Parathyroid adenoma (tissue), 2 donors: ENCODE measurements at regions not wholly inside any gene's neighbourhood (a gene's known extent, or its start where the extent isn't known, plus 50 kb on each side); places are given as distances from the start of the nearest gene placed in this dataset.

Source experiments
- H2AFZ ChIP-seq: fragments of 300-600 bp; sonication (generic); one replicate; pipeline ENCODE4 v1.7.0; 2017; ENCODE audit warnings: antibody characterized with exemption, mild to moderate bottlenecking
- H3K27ac ChIP-seq: fragments of 300-600 bp; sonication (generic); one replicate; pipeline ENCODE4 v1.7.0; 2017
- H3K27me3 ChIP-seq: fragments of 300-600 bp; sonication (generic); one replicate; pipeline ENCODE4 v1.7.0; 2017; ENCODE audit warnings: low read length; ENCODE audit not compliant: control insufficient read depth, insufficient read depth
- H3K36me3 ChIP-seq: fragments of 300-600 bp; sonication (generic); one replicate; pipeline ENCODE4 v1.7.0; 2017; ENCODE audit warnings: low read length; ENCODE audit not compliant: control insufficient read depth, insufficient read depth
- H3K4me1 ChIP-seq: fragments of 300-600 bp; sonication (generic); one replicate; pipeline ENCODE4 v1.7.0; 2017; ENCODE audit warnings: control low read depth
- H3K4me2 ChIP-seq: fragments of 300-600 bp; sonication (generic); one replicate; pipeline ENCODE4 v1.7.0; 2017; ENCODE audit warnings: low read length
- H3K4me3 ChIP-seq: fragments of 300-600 bp; sonication (generic); one replicate; pipeline ENCODE4 v1.7.0; 2017; ENCODE audit warnings: low read depth, low read length
- H3K79me2 ChIP-seq: fragments of 300-600 bp; sonication (generic); one replicate; pipeline ENCODE4 v1.7.0; 2017; ENCODE audit warnings: control low read depth
- H3K9ac ChIP-seq: fragments of 300-600 bp; sonication (generic); one replicate; pipeline ENCODE4 v1.7.0; 2017; ENCODE audit warnings: mild to moderate bottlenecking
- H3K9me3 ChIP-seq: fragments of 300-600 bp; sonication (generic); one replicate; pipeline ENCODE4 v1.7.0; 2017; ENCODE audit warnings: low read length; ENCODE audit not compliant: control insufficient read depth
- TF ChIP-seq, protein P1 (sequence below): fragments of 300-600 bp; sonication (generic); IDR thresholded peaks from one replicate; pipeline ENCODE4 v1.7.0; 2017; ENCODE audit warnings: antibody characterized with exemption, mild to moderate bottlenecking
- donor health status: primary hyperparathyroidism.

GRCh38 chr1:87951409-87951808 lies 622.7 kb downstream of the LMO4 start:
- Histone ChIP-seq H3K4me1 (no peaks in the 10 kb centered on the region), H3K9ac (no peak overlapping the region), H3K4me3 (no peak overlapping the region), H3K36me3 (no peaks in the 10 kb centered on the region), H2AFZ (no peak overlapping the region), H3K27me3 (no peaks in the 10 kb centered on the region), H3K9me3 (no peaks in the 10 kb centered on the region), H3K79me2 (no peaks in the 10 kb centered on the region), H3K27ac (no peak overlapping the region), H3K4me2 (no peak overlapping the region)
- TF ChIP-seq, protein P1, sequence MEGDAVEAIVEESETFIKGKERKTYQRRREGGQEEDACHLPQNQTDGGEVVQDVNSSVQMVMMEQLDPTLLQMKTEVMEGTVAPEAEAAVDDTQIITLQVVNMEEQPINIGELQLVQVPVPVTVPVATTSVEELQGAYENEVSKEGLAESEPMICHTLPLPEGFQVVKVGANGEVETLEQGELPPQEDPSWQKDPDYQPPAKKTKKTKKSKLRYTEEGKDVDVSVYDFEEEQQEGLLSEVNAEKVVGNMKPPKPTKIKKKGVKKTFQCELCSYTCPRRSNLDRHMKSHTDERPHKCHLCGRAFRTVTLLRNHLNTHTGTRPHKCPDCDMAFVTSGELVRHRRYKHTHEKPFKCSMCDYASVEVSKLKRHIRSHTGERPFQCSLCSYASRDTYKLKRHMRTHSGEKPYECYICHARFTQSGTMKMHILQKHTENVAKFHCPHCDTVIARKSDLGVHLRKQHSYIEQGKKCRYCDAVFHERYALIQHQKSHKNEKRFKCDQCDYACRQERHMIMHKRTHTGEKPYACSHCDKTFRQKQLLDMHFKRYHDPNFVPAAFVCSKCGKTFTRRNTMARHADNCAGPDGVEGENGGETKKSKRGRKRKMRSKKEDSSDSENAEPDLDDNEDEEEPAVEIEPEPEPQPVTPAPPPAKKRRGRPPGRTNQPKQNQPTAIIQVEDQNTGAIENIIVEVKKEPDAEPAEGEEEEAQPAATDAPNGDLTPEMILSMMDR = no peak

- Histone ChIP-seq H3K9ac (no peak overlapping the region), H3K27me3 (no peaks in the 10 kb centered on the region), H3K9me3 (no peaks in the 10 kb centered on the region), H3K36me3 (no peaks in the 10 kb centered on the region), H3K4me3 (no peak overlapping the region), H2AFZ (no peak overlapping the region), H3K4me1 (no peaks in the 10 kb centered on the region), H3K79me2 (no peaks in the 10 kb centered on the region), H3K4me2 (no peak overlapping the region), H3K27ac (no peak overlapping the region)
- TF ChIP-seq, protein P1 = no peak
These were observed 623.2 kb downstream of the LMO4 start for GRCh38 chr1:87951852-87952251.

- no peaks in the 10 kb centered on the region for H3K4me1 ChIP-seq
- TF ChIP-seq, protein P1 = no peak
These were observed 624.4 kb downstream of the LMO4 start for GRCh38 chr1:87953121-87953520.

GRCh38 chr1:87953732-87954344 lies 625.2 kb downstream of the LMO4 start:
- Histone ChIP-seq H3K79me2 (no peaks in the 10 kb centered on the region), H3K4me1 (no peaks in the 10 kb centered on the region), H3K27ac (no peak overlapping the region), H3K9ac (no peak overlapping the region), H2AFZ (no peak overlapping the region), H3K4me3 (no peak overlapping the region), H3K4me2 (no peak overlapping the region), H3K27me3 (no peaks in the 10 kb centered on the region), H3K9me3 (no peaks in the 10 kb centered on the region), H3K36me3 (no peaks in the 10 kb centered on the region)
- TF ChIP-seq, protein P1 = peak; percentile 39

More at GRCh38 chr1:87953121-87953520, 624.4 kb downstream of the LMO4 start:
- no peak overlapping the region for H3K27ac ChIP-seq
- no peak overlapping the region for H3K4me2 ChIP-seq
- no peak overlapping the region for H3K9ac ChIP-seq
- H3K4me3 ChIP-seq = no peak overlapping the region
- no peaks in the 10 kb centered on the region for H3K36me3 ChIP-seq
- H3K79me2 ChIP-seq = no peaks in the 10 kb centered on the region
- no peak overlapping the region for H2AFZ ChIP-seq
- H3K27me3 ChIP-seq = no peaks in the 10 kb centered on the region
- H3K9me3 ChIP-seq = no peaks in the 10 kb centered on the region

DNA sequence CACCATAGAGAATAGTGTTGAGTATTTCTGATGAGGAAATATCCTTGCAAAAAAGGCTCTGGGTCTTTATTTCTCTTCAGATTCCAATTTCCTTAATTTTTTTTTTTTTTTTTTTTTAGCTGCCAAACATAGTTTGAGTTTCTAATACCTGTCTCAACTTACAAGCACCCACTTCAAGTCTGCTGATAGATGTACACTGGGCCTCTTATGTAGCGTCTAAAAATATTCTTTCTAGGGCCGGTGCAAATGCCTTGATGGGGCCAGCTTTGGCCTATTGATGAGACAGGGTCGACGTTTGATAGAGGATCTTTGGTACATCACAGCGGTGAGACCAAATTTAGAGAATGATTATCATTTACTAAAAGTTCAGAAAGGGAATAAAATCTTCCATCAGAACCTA lies 626.4 kb downstream of the LMO4 start:
- Histone ChIP-seq H3K4me1 (no peaks in the 10 kb centered on the region), H3K9me3 (no peaks in the 10 kb centered on the region), H3K27ac (no peak overlapping the region), H3K4me3 (no peak overlapping the region), H2AFZ (no peak overlapping the region), H3K4me2 (no peak overlapping the region), H3K36me3 (no peaks in the 10 kb centered on the region), H3K9ac (no peak overlapping the region), H3K27me3 (no peaks in the 10 kb centered on the region), H3K79me2 (no peaks in the 10 kb centered on the region)
- TF ChIP-seq, protein P1 = no peak
